ENCODE measurements at regions not wholly inside any gene's neighbourhood (a gene's known extent, or its start where the extent isn't known, plus 50 kb on each side); places are given as distances from the start of the nearest gene placed in this dataset.

DNA sequence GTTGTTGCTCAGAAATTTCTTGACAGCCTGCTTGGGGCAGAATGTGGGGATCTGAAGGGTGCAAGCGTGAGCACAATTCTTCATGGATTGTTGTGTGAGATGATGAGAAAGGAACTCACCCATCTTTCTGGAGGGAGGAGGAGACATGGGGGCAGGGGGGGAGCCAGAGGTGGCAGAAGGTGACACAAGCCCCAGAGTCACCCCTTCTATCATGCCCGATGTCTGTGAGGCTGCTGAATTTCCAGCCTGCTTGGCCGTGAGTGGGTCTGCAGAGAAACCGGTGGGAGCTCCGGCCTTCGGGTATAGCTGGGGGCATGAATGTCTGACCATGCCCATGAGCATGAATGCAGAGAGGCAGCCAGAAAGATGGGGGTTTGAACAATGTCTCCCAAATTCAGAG lies 870.7 kb downstream of the TBC1D22A start:
- TF ChIP-seq, protein P1, sequence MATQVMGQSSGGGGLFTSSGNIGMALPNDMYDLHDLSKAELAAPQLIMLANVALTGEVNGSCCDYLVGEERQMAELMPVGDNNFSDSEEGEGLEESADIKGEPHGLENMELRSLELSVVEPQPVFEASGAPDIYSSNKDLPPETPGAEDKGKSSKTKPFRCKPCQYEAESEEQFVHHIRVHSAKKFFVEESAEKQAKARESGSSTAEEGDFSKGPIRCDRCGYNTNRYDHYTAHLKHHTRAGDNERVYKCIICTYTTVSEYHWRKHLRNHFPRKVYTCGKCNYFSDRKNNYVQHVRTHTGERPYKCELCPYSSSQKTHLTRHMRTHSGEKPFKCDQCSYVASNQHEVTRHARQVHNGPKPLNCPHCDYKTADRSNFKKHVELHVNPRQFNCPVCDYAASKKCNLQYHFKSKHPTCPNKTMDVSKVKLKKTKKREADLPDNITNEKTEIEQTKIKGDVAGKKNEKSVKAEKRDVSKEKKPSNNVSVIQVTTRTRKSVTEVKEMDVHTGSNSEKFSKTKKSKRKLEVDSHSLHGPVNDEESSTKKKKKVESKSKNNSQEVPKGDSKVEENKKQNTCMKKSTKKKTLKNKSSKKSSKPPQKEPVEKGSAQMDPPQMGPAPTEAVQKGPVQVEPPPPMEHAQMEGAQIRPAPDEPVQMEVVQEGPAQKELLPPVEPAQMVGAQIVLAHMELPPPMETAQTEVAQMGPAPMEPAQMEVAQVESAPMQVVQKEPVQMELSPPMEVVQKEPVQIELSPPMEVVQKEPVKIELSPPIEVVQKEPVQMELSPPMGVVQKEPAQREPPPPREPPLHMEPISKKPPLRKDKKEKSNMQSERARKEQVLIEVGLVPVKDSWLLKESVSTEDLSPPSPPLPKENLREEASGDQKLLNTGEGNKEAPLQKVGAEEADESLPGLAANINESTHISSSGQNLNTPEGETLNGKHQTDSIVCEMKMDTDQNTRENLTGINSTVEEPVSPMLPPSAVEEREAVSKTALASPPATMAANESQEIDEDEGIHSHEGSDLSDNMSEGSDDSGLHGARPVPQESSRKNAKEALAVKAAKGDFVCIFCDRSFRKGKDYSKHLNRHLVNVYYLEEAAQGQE (IDR thresholded peaks at IDR 0.05; ENCODE audit: low read depth) = no peak
- TF ChIP-seq, protein P2, sequence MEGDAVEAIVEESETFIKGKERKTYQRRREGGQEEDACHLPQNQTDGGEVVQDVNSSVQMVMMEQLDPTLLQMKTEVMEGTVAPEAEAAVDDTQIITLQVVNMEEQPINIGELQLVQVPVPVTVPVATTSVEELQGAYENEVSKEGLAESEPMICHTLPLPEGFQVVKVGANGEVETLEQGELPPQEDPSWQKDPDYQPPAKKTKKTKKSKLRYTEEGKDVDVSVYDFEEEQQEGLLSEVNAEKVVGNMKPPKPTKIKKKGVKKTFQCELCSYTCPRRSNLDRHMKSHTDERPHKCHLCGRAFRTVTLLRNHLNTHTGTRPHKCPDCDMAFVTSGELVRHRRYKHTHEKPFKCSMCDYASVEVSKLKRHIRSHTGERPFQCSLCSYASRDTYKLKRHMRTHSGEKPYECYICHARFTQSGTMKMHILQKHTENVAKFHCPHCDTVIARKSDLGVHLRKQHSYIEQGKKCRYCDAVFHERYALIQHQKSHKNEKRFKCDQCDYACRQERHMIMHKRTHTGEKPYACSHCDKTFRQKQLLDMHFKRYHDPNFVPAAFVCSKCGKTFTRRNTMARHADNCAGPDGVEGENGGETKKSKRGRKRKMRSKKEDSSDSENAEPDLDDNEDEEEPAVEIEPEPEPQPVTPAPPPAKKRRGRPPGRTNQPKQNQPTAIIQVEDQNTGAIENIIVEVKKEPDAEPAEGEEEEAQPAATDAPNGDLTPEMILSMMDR (IDR thresholded peaks at IDR 0.05 in 2 of 3, conservative IDR thresholded peaks at IDR 0.05 in 1 of 3; ENCODE audit: borderline replicate concordance in 1 of 3, insufficient read depth in 1 of 3, low read depth in 2 of 3, low read length in 2 of 3) = no peak
- no peak for TF ChIP-seq POLR2AphosphoS5 (IDR thresholded peaks at IDR 0.05; ENCODE audit: low read depth, low read length)
- no peak for TF ChIP-seq EZH2phosphoT487 (IDR thresholded peaks at IDR 0.05; ENCODE audit: borderline replicate concordance)
- no peak for TF ChIP-seq EGR1 (IDR thresholded peaks at IDR 0.05; ENCODE audit: low read depth)
- no peak for TF ChIP-seq SP1 (IDR thresholded peaks at IDR 0.05; ENCODE audit: low read depth)
- TF ChIP-seq CBX3 (IDR thresholded peaks at IDR 0.05; ENCODE audit: low read depth) = no peak
- TF ChIP-seq YY1 (IDR thresholded peaks at IDR 0.05; ENCODE audit: extremely low read depth, insufficient replicate concordance, low read depth, low read length) = no peak
- no peak for TF ChIP-seq EZH2 (IDR thresholded peaks at IDR 0.05)
